ENCODE measurements at regions not wholly inside any gene's neighbourhood (a gene's known extent, or its start where the extent isn't known, plus 50 kb on each side); places are given as distances from the start of the nearest gene placed in this dataset.

DNA sequence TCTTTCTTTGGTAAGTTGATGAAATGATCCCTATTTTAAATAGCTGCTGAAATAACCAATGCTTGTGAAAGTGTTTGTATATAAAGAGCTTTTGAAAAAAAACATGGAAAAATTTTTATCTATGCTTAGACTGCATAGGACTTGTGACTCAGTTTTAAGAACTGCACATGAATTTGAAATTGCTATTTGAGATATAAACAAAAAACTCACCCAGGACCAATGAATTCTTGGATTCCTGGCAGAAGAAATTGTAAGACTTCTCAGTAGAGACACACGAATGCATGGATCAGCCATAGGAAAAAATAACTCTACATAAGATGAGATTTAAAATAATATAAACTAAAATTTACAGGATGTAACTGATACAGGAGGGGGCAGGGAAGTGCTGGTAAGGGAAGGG lies 278.8 kb upstream of the SORCS1 start:
- Mint-ChIP-seq H3K4me1 (ENCODE audit: low read depth, unreplicated experiment) (no peaks in the 10 kb centered on the region), H3K4me3 (ENCODE audit: unreplicated experiment) (no peak overlapping the region), H3K36me3 (ENCODE audit: insufficient read depth, unreplicated experiment) (no peaks in the 10 kb centered on the region), H3K27me3 (ENCODE audit: insufficient read depth, unreplicated experiment) (no peaks in the 10 kb centered on the region), H3K27ac (ENCODE audit: unreplicated experiment) (no peak overlapping the region), H3K9me3 (ENCODE audit: unreplicated experiment) (no peaks in the 10 kb centered on the region)
- ChIA-PET POLR2A (no interaction called here), CTCF (no interaction called here)
- TF ChIP-seq, protein P1, sequence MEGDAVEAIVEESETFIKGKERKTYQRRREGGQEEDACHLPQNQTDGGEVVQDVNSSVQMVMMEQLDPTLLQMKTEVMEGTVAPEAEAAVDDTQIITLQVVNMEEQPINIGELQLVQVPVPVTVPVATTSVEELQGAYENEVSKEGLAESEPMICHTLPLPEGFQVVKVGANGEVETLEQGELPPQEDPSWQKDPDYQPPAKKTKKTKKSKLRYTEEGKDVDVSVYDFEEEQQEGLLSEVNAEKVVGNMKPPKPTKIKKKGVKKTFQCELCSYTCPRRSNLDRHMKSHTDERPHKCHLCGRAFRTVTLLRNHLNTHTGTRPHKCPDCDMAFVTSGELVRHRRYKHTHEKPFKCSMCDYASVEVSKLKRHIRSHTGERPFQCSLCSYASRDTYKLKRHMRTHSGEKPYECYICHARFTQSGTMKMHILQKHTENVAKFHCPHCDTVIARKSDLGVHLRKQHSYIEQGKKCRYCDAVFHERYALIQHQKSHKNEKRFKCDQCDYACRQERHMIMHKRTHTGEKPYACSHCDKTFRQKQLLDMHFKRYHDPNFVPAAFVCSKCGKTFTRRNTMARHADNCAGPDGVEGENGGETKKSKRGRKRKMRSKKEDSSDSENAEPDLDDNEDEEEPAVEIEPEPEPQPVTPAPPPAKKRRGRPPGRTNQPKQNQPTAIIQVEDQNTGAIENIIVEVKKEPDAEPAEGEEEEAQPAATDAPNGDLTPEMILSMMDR (IDR thresholded peaks at IDR 0.05; ENCODE audit: insufficient read depth in 1 of 2, low read depth in 1 of 2, low read length in 1 of 2, severe bottlenecking in 1 of 2, unreplicated experiment in 1 of 2): no peak
- BruUV-seq (replicated peaks): no TSS peak
- Histone ChIP-seq H3K4me3 (ENCODE audit: low read depth, low read length) (no peak overlapping the region), H3K4me1 (no peaks in the 10 kb centered on the region), H3K27me3 (replicated peaks; ENCODE audit: control insufficient read depth, insufficient read depth, low read length) (no peaks in the 10 kb centered on the region), H3K9me3 (no peaks in the 10 kb centered on the region), H3K36me3 (ENCODE audit: control insufficient read depth, insufficient read depth, low read length) (no peaks in the 10 kb centered on the region)
- no peak for DNase-seq
- intact Hi-C loops (cut with micrococcal nuclease; ENCODE audit: unreplicated experiment): no loop called here

DNA sequence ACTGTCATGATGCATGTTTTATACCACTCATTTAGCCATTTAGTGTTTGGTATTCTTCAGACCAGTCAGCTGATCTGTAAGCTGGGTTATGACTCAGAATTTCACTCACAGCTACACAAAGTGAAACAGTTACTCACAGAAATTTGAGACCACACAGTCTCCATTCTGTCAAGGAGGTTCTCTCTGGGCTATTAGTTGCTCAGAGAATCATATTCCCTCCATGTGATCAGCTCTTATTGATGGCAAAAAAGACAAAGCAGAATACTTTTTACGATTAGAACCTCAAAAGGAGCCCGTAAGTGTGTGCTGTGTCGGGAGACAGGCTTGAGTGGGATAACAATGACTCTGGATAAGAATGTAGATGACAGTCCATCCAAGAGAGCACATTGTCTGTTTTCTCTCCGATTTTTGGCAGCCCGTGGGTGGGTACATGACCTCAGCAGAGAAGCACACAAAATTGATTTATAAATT lies 277.6 kb upstream of the SORCS1 start:
- Mint-ChIP-seq H3K27ac (ENCODE audit: unreplicated experiment) (no peak overlapping the region), H3K4me3 (ENCODE audit: unreplicated experiment) (no peak overlapping the region), H3K4me1 (ENCODE audit: low read depth, unreplicated experiment) (no peaks in the 10 kb centered on the region), H3K36me3 (ENCODE audit: insufficient read depth, unreplicated experiment) (no peaks in the 10 kb centered on the region), H3K27me3 (ENCODE audit: insufficient read depth, unreplicated experiment) (no peaks in the 10 kb centered on the region), H3K9me3 (ENCODE audit: unreplicated experiment) (no peaks in the 10 kb centered on the region)
- CTCF ChIA-PET: no interaction called here
- BruUV-seq (replicated peaks): no TSS peak
- TF ChIP-seq, protein P1 (IDR thresholded peaks at IDR 0.05; ENCODE audit: insufficient read depth in 1 of 2, low read depth in 1 of 2, low read length in 1 of 2, severe bottlenecking in 1 of 2, unreplicated experiment in 1 of 2): no peak
- Histone ChIP-seq H3K4me1 (no peaks in the 10 kb centered on the region), H3K9me3 (no peaks in the 10 kb centered on the region), H3K27me3 (replicated peaks; ENCODE audit: control insufficient read depth, insufficient read depth, low read length) (no peaks in the 10 kb centered on the region), H3K4me3 (ENCODE audit: low read depth, low read length) (no peak overlapping the region), H3K36me3 (ENCODE audit: control insufficient read depth, insufficient read depth, low read length) (no peaks in the 10 kb centered on the region)
- POLR2A ChIA-PET: no interaction called here
- intact Hi-C loops (cut with micrococcal nuclease; ENCODE audit: unreplicated experiment): no loop called here
- no peak for DNase-seq

DNA sequence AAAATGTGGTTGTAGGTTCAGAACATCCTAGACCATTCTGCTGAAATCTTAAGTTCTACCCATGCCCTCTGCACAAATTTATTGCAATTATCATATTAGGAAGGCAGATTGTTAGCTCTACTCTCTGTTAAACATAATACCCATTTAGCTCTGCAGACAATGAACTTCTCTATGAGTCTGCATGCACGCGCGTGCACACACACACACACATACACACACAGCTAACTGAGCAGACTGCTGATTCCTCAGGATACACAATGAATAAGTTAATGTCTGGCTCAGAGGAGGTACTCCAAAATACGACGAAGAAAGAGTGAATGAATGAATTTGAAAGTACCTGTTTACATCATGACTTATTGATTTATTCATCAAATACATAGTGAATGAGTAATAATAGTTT lies 276.2 kb upstream of the SORCS1 start:
- no peak overlapping the region for H3K27ac Mint-ChIP-seq (ENCODE audit: unreplicated experiment)
- no peaks in the 10 kb centered on the region for H3K27me3 Mint-ChIP-seq (ENCODE audit: insufficient read depth, unreplicated experiment)
- H3K9me3 Mint-ChIP-seq (ENCODE audit: unreplicated experiment): no peaks in the 10 kb centered on the region
- intact Hi-C loops (cut with micrococcal nuclease; ENCODE audit: unreplicated experiment): no loop called here
- TF ChIP-seq, protein P1 (IDR thresholded peaks at IDR 0.05; ENCODE audit: insufficient read depth in 1 of 2, low read depth in 1 of 2, low read length in 1 of 2, severe bottlenecking in 1 of 2, unreplicated experiment in 1 of 2): no peak
- H3K4me1 Mint-ChIP-seq (ENCODE audit: low read depth, unreplicated experiment): no peaks in the 10 kb centered on the region
- ChIA-PET CTCF (no interaction called here), POLR2A (no interaction called here)
- Histone ChIP-seq H3K4me3 (ENCODE audit: low read depth, low read length) (no peak overlapping the region), H3K36me3 (ENCODE audit: control insufficient read depth, insufficient read depth, low read length) (no peaks in the 10 kb centered on the region), H3K4me1 (no peaks in the 10 kb centered on the region), H3K27me3 (replicated peaks; ENCODE audit: control insufficient read depth, insufficient read depth, low read length) (no peaks in the 10 kb centered on the region), H3K9me3 (no peaks in the 10 kb centered on the region)
- no peak for DNase-seq
- no peaks in the 10 kb centered on the region for H3K36me3 Mint-ChIP-seq (ENCODE audit: insufficient read depth, unreplicated experiment)
- no TSS peak for BruUV-seq (replicated peaks)
- no peak overlapping the region for H3K4me3 Mint-ChIP-seq (ENCODE audit: unreplicated experiment)
